Right lobe of liver (tissue), 4 donors: ENCODE measurements at regions not wholly inside any gene's neighbourhood (a gene's known extent, or its start where the extent isn't known, plus 50 kb on each side); places are given as distances from the start of the nearest gene placed in this dataset.

Experiments used
- CTCF ChIP-seq, 4 donors: fragments of 200-600 bp in 3 of 4; fragments of 450-650 bp in 1 of 4; IDR thresholded peaks; one replicate each; pipeline versions ENCODE4 v1.5.1 to v1.8.0; 2016 to 2022; ENCODE audit warnings: antibody characterized with exemption in 4 of 4, mild to moderate bottlenecking in 2 of 4
- POLR2A ChIP-seq: fragments of 450-650 bp; IDR thresholded peaks from one replicate; pipeline ENCODE4 v1.6.1; 2017; ENCODE audit warnings: antibody characterized with exemption, mild to moderate bottlenecking
- donor health status: DM: no; HTN: no; CAD: no.
- donor health status: DM: no; HTN: no; CAD: no.
- donor health status: DM: no; HTN: yes; CAD: no.

DNA sequence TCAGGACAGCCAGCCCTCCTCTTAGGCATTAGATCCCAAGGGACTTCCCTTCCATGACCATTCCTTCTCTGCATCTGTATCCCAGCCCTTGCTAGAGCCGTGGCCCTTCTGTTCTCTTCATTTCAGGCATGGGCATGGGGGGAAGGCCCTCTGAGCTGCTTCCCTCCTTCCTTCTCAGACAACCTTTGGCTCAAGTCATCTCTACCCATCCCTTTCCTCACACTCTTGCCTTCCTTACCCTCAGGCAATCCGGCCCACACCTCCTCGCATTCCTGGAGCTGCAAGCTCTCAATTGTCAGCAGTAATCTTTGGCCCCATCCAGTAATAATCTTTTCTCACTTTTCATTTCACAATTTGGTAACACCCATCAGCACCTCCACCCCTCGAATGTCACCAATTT is 426.9 kb upstream of the JARID2 start:
- TF ChIP-seq POLR2A: no peak
- TF ChIP-seq CTCF (IDR thresholded peaks at IDR 0.05): no peak
